GM12891 (cell line): ENCODE measurements at regions not wholly inside any gene's neighbourhood (a gene's known extent, or its start where the extent isn't known, plus 50 kb on each side); places are given as distances from the start of the nearest gene placed in this dataset.

ENCODE experiments used
- PAX5 ChIP-seq: IDR thresholded peaks from 2 replicates; pipeline ENCODE4 v1.6.1; 2011; ENCODE audit warnings: low read length, moderate library complexity, mild to moderate bottlenecking; ENCODE audit not compliant: insufficient read depth, severe bottlenecking
- POLR2A ChIP-seq: IDR thresholded peaks from 2 replicates; pipeline ENCODE4 v1.6.1; 2011; ENCODE audit warnings: low read depth, low read length, control low read depth
- POLR2AphosphoS5 ChIP-seq: IDR thresholded peaks from 2 replicates; pipeline ENCODE4 v1.6.1; 2011; ENCODE audit warnings: low read depth, low read length, control low read depth
- POU2F2 ChIP-seq: IDR thresholded peaks from 2 replicates; pipeline ENCODE4 v1.6.1; 2011; ENCODE audit warnings: low read depth, mild to moderate bottlenecking, control low read depth, low read length, moderate library complexity
- SPI1 ChIP-seq: IDR thresholded peaks from 2 replicates; pipeline ENCODE4 v1.6.1; 2011; ENCODE audit warnings: low read depth, low read length, control low read depth
- TAF1 ChIP-seq: IDR thresholded peaks from 2 replicates; pipeline ENCODE4 v1.6.1; 2011; ENCODE audit warnings: low read depth, low read length, control low read depth

- TF ChIP-seq POLR2AphosphoS5 (no peak), POLR2A (no peak), TAF1 (no peak), SPI1 (no peak), PAX5 (no peak), POU2F2 (no peak)
Observed at GRCh38 chrX:104428231-104428630, 137.8 kb upstream of the IL1RAPL2 start.
